GM12878 (cell line): ENCODE measurements at regions not wholly inside any gene's neighbourhood (a gene's known extent, or its start where the extent isn't known, plus 50 kb on each side); places are given as distances from the start of the nearest gene placed in this dataset.

ENCODE experiments used
- ATAC-seq: fragments of 200-7000 bp; cut with Tn5 transposase; 3 replicates; pipeline ENCODE4 v1.9.1; 2020; ENCODE audit warnings: mild to moderate bottlenecking, moderate library complexity
- BruUV-seq: library from RNA; stranded (reverse); fragments of 400-500 nt; replicated peaks from 2 replicates; lab custom pipeline; 2021; lab: Mats Ljungman, UMichigan
- CTCF ChIA-PET: fragments of 300-600 bp; sonication (Branson Sonifier 250); formaldehyde crosslinking; extraction: SDS; loops from one replicate; lab custom pipeline; 2021; ENCODE audit warnings: inconsistent platforms; lab: Yijun Ruan, JAX
- POLR2A ChIA-PET: fragments of 350-600 bp; formaldehyde crosslinking; extraction: SDS; loops from one replicate; lab custom pipeline; 2021; ENCODE audit warnings: inconsistent platforms; lab: Charles Lee
- RAD21 ChIA-PET: fragments of 300-600 bp; sonication (Branson Sonifier 250); formaldehyde crosslinking; loops from one replicate; lab custom pipeline; 2023; ENCODE audit warnings: antibody characterized with exemption; ENCODE audit not compliant: unreplicated experiment; lab: Charles Lee
- SMC1A ChIA-PET: fragments of 300-600 bp; sonication (Branson Sonifier 250); formaldehyde crosslinking; loops from one replicate; lab custom pipeline; 2023; ENCODE audit not compliant: unreplicated experiment, uncharacterized antibody; lab: Charles Lee
- DNase-seq: peaks from one replicate; pipeline ENCODE4 v3.0.0-alpha.2; 2011; ENCODE audit warnings: low read depth, low spot score
- FAIRE-seq: peaks from 3 replicates; lab custom pipeline; 2011; peaks lifted over from hg19 to GRCh38; lab: Jason Lieb, UNC
- H2AFZ ChIP-seq: 2 replicates; pipeline ENCODE4 v1.6.0; 2011; ENCODE audit warnings: low read depth, low read length, control low read depth; ENCODE audit not compliant: control insufficient read depth
- H3K27ac ChIP-seq: 2 replicates; pipeline ENCODE4 v1.5.1; 2011; ENCODE audit warnings: control low read depth; ENCODE audit not compliant: control insufficient read depth, insufficient read depth
- H3K27me3 ChIP-seq, 2 experiments: replicated peaks in 1 of 2; 2 replicates each; pipeline versions ENCODE4 v1.6.0 to v1.6.1; 2011; ENCODE audit warnings: low read length in 1 of 2; ENCODE audit not compliant: control insufficient read depth in 2 of 2, insufficient read depth in 2 of 2
- H3K36me3 ChIP-seq, 2 experiments: 2 replicates each; pipeline ENCODE4 v1.5.1; 2011; ENCODE audit warnings: low read length in 1 of 2; ENCODE audit not compliant: control insufficient read depth in 2 of 2, insufficient read depth in 2 of 2
- H3K4me1 ChIP-seq: 2 replicates; pipeline ENCODE4 v1.6.1; 2011; ENCODE audit warnings: mild to moderate bottlenecking, low read length, moderate library complexity, mixed read lengths; ENCODE audit not compliant: control insufficient read depth, insufficient read depth
- H3K4me2 ChIP-seq: 2 replicates; pipeline ENCODE4 v1.6.0; 2011; ENCODE audit warnings: control low read depth; ENCODE audit not compliant: control insufficient read depth, insufficient read depth
- H3K4me3 ChIP-seq: fragments of 200-600 bp; sonication (generic); 2 replicates; pipeline ENCODE4 v1.5.1; 2016
- H3K79me2 ChIP-seq: 2 replicates; pipeline ENCODE4 v1.6.0; 2011; ENCODE audit warnings: low read length; ENCODE audit not compliant: control insufficient read depth, insufficient read depth
- H3K9ac ChIP-seq: 2 replicates; pipeline ENCODE4 v1.8.0; 2011; ENCODE audit warnings: low read length, control low read depth, mixed read lengths; ENCODE audit not compliant: control insufficient read depth, insufficient read depth
- H3K9me3 ChIP-seq: replicated peaks from 3 replicates; pipeline ENCODE4 v1.5.1; 2011; ENCODE audit warnings: mild to moderate bottlenecking, low read length; ENCODE audit not compliant: control insufficient read depth, insufficient read depth
- H4K20me1 ChIP-seq: 2 replicates; pipeline ENCODE4 v1.6.0; 2011; ENCODE audit not compliant: control insufficient read depth, insufficient read depth
- ASH2L ChIP-seq: fragments of 300-600, 200-600 bp; sonication (generic); IDR thresholded peaks from 2 replicates; pipeline ENCODE4 v1.6.1; 2017; ENCODE audit warnings: low read depth, mild to moderate bottlenecking, borderline replicate concordance
- BRCA1 ChIP-seq: IDR thresholded peaks from 2 replicates; pipeline ENCODE4 v1.6.1; 2011; ENCODE audit warnings: low read depth, low read length, improper control_type of control experiment
- CBX3 ChIP-seq: fragments of 200-600 bp; sonication (generic); IDR thresholded peaks from 2 replicates; pipeline ENCODE4 v1.6.1; 2016; ENCODE audit warnings: low read depth, borderline replicate concordance
- CREB1 ChIP-seq: IDR thresholded peaks from 2 replicates; pipeline ENCODE4 v1.6.1; 2012; ENCODE audit warnings: low read depth, mild to moderate bottlenecking, inconsistent platforms
- DPF2 ChIP-seq: fragments of 450-650 bp; IDR thresholded peaks from 2 replicates; pipeline ENCODE4 v1.6.1; 2017; ENCODE audit warnings: mild to moderate bottlenecking
- GABPA ChIP-seq: IDR thresholded peaks from 2 replicates; pipeline ENCODE4 v1.6.1; 2014; ENCODE audit warnings: antibody characterized with exemption, low read depth, mild to moderate bottlenecking, inconsistent platforms
- HDAC2 ChIP-seq: fragments of 200-600 bp; sonication (generic); IDR thresholded peaks from 2 replicates; pipeline ENCODE4 v1.6.1; 2017
- NFXL1 ChIP-seq: fragments of 450-650 bp; IDR thresholded peaks from 2 replicates; pipeline ENCODE4 v1.6.1; 2017; ENCODE audit warnings: antibody characterized with exemption, mild to moderate bottlenecking, borderline replicate concordance
- NR2C2 ChIP-seq: IDR thresholded peaks from 2 replicates; pipeline ENCODE4 v1.6.1; 2011; ENCODE audit warnings: borderline replicate concordance, low read depth; ENCODE audit not compliant: control insufficient read depth, insufficient read length
- NR2F1 ChIP-seq: fragments of 450-650 bp; conservative IDR thresholded peaks from 2 replicates; pipeline ENCODE4 v1.6.1; 2017; ENCODE audit warnings: mild to moderate bottlenecking
- NRF1 ChIP-seq: conservative IDR thresholded peaks from 2 replicates; pipeline ENCODE4 v1.6.1; 2011; ENCODE audit warnings: mild to moderate bottlenecking, low read depth, low read length, improper control_type of control experiment
- PAX5 ChIP-seq: IDR thresholded peaks from 2 replicates; pipeline ENCODE4 v1.6.1; 2011; ENCODE audit warnings: low read depth, low read length, borderline replicate concordance
- PBX3 ChIP-seq: IDR thresholded peaks from 2 replicates; pipeline ENCODE4 v1.6.1; 2011; ENCODE audit warnings: mild to moderate bottlenecking, low read depth, low read length, moderate library complexity; ENCODE audit not compliant: insufficient replicate concordance
- POLR2A ChIP-seq: IDR thresholded peaks from 2 replicates; pipeline ENCODE4 v1.6.1; 2011; ENCODE audit warnings: low read depth, mild to moderate bottlenecking, low read length
- RAD51 ChIP-seq: fragments of 450-650 bp; IDR thresholded peaks from 2 replicates; pipeline ENCODE4 v1.6.1; 2016; ENCODE audit warnings: moderate library complexity, mild to moderate bottlenecking, inconsistent platforms
- TAF1 ChIP-seq: IDR thresholded peaks from 2 replicates; pipeline ENCODE4 v1.6.1; 2011; ENCODE audit warnings: mild to moderate bottlenecking, low read depth, low read length, borderline replicate concordance
- USF1 ChIP-seq: IDR thresholded peaks from 2 replicates; pipeline ENCODE4 v1.6.1; 2011; ENCODE audit warnings: borderline replicate concordance, low read depth, mild to moderate bottlenecking, moderate library complexity, mixed read lengths, low read length; ENCODE audit not compliant: insufficient read depth; ENCODE audit errors: extremely low read length
- ZBTB33 ChIP-seq: fragments of 450-650 bp; IDR thresholded peaks from 2 replicates; pipeline ENCODE4 v1.6.1; 2017; ENCODE audit warnings: mild to moderate bottlenecking
- ZNF207 ChIP-seq: fragments of 450-650 bp; IDR thresholded peaks from 2 replicates; pipeline ENCODE4 v1.6.1; 2014; ENCODE audit warnings: antibody characterized with exemption, mild to moderate bottlenecking, borderline replicate concordance
- WGBS: methylation state at CpG from one replicate; pipeline ENCODE4 v1.1.6; 2016; ENCODE audit warnings: low lambda C conversion rate; ENCODE audit not compliant: insufficient replicate concordance, insufficient coverage; ENCODE audit errors: missing lambda C conversion rate; 5-methylcytosine and 5-hydroxymethylcytosine counted together
- in situ Hi-C: fragments of 300-500 bp; cut with MboI; formaldehyde crosslinking; loops from 9 replicates; pipeline ENCODE4 v1.14.3; 2018; ENCODE audit warnings: mixed read lengths
- intact Hi-C: fragments of 100-400 bp; cut with micrococcal nuclease; formaldehyde crosslinking; loops from one replicate; pipeline ENCODE4 v1.14.2; 2022; ENCODE audit not compliant: unreplicated experiment

- no peak for ATAC-seq
- SMC1A ChIA-PET = no interaction called here
- no peaks in the 10 kb centered on the region for H3K4me1 ChIP-seq
- FAIRE-seq = no peak
- H4K20me1 ChIP-seq = no peaks in the 10 kb centered on the region
- H3K27me3 ChIP-seq = no peaks in the 10 kb centered on the region
- POLR2A ChIA-PET = no interaction called here
- in situ Hi-C loops (no loop called here), intact Hi-C loops (no loop called here)
- no TSS peak for BruUV-seq
- H3K27ac ChIP-seq = no peak overlapping the region
- no peak overlapping the region for H3K4me2 ChIP-seq
- H2AFZ ChIP-seq = no peak overlapping the region
- no peak overlapping the region for H3K9ac ChIP-seq
- H3K79me2 ChIP-seq = no peaks in the 10 kb centered on the region
- 55% methylated on average over 8 of the region's 8 CpGs for WGBS
- no peaks in the 10 kb centered on the region for H3K9me3 ChIP-seq
- H3K4me3 ChIP-seq = no peak overlapping the region
- no peak for DNase-seq
- H3K36me3 ChIP-seq = no peaks in the 10 kb centered on the region
- CTCF ChIA-PET = no interaction called here
- TF ChIP-seq RAD51 (no peak), ASH2L (no peak), CREB1 (no peak), GABPA (no peak), PAX5 (no peak), ZBTB33 (no peak), USF1 (no peak), ZNF207 (no peak), PBX3 (no peak), HDAC2 (no peak), POLR2A (no peak), NRF1 (no peak), DPF2 (no peak), NR2F1 (no peak), CBX3 (no peak), NR2C2 (no peak), TAF1 (no peak), BRCA1 (no peak), NFXL1 (no peak)
- RAD21 ChIA-PET = no interaction called here
These were observed 1143.4 kb downstream of the ARAP2 start for GRCh38 chr4:35100932-35101331.
